ENCODE measurements at regions not wholly inside any gene's neighbourhood (a gene's known extent, or its start where the extent isn't known, plus 50 kb on each side); places are given as distances from the start of the nearest gene placed in this dataset.
A peak's percentile ranks its signal among the peaks of the same experiment; 100 is the strongest.

DNA sequence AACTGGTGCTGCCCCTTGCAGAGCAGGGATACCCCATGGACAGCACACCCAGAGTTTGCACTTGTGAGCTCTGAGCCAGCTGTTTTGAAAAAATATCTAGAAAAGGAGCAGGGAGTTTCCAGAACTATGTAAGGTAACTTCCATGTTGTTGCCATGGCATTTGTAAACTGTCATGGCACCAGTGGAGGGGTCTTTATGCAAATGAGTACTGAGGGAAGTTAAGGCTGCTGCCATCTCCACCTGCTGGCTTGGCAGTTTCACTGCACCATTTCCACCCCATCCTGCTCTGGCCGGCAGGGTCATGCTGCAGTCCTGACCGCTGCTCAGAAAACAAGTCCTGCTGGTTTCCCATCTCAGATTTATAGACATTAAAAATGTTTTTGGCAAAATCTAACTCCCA is 52.3 kb upstream of the SNTG2 start:
- DNase-seq (ENCODE audit: low spot score): no peak

DNA sequence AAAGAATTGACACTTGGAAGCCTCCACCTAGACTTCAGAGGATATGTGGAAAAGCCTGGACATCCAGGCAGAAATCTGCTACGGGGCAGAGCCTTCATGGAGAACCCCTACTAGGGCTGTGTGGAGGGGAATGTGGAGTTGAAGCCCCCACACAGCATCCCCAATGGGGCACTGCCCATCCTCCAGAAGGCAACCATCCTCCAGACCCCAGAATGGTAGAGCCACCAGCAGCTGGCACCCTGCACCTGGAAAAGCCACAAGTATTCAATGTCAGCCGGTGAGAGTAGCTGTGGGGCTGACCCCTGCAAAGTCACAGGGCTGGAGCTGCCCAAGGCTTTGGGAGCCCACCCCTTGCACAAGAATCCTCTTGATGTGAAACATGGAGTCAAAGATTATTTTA is 53.6 kb upstream of the SNTG2 start:
- DNase-seq (ENCODE audit: low spot score): no peak

DNA sequence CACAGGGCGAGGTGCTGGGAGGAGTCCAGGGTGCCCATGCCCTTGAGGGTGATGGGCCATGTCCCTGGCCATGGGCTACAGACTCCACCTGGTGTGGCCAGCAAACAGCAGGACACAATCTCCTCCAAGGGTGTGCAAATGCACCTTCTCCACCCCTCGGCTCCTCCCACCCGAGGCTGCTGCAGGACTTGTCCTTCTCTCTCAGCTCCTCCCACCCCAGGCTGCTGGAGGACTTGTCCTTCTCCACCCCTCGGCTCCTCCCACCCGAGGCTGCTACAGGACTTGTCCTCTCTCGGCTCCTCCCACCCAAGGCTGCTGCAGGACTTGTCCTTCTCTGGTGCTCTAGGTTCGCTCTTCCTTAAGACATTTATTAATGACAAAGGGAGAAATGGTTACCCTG is 57.3 kb upstream of the SNTG2 start:
- peak; percentile 18 for DNase-seq (ENCODE audit: low spot score)

DNA sequence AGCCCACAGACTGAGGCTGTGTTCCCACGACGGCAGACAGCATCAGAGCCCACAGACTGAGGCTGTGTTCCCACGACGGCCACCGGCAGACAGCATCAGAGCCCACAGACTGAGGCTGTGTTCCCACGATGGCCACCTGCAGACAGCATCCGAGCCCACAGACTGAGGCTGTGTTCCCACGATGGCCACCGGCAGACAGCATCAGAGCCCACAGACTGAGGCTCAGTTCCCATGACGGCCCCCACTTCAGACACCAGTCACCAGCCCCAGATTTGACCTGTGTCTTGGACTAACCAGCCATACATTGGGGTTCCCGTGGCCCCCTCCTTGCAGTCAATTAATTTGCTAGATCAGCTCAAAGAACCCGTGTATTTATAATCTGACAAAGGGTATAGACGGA is 57.8 kb upstream of the SNTG2 start:
- no peak for DNase-seq (ENCODE audit: low spot score)

DNA sequence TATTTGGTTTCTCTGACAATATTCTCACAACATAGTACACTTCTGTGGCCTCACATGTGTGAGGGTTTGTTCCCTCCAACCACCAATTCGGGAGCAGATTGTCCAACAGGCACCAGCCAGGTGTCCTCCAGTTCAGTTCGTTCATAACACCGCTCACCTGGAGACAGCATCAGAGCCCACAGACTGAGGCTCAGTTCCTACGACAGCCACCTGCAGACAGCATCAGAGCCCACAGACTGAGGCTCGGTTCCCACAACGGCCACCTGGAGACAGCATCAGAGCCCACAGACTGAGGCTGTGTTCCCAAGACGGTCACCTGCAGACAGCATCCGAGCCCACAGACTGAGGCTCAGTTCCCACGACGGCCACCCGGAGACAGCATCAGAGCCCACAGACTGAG is 58.2 kb upstream of the SNTG2 start:
- no peak for DNase-seq (ENCODE audit: low spot score)

DNA sequence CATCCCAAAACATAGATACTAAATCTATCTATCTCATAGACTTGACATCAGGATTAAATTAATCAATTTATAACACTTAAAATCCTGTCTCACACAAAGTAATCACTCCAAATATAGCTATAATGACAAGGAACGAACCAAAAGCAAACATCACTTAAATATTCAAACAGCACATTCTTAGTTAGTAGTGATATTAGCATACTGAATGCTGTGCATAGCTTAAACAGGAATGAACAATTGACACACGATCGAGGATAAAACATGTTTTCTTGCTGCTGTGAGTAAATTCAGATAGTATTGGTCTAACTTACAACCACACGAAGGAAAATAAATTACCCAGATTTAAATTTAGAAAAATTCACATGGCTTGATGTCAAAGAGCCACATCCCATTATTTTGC is 58.9 kb upstream of the SNTG2 start:
- DNase-seq (ENCODE audit: low spot score): no peak

DNA sequence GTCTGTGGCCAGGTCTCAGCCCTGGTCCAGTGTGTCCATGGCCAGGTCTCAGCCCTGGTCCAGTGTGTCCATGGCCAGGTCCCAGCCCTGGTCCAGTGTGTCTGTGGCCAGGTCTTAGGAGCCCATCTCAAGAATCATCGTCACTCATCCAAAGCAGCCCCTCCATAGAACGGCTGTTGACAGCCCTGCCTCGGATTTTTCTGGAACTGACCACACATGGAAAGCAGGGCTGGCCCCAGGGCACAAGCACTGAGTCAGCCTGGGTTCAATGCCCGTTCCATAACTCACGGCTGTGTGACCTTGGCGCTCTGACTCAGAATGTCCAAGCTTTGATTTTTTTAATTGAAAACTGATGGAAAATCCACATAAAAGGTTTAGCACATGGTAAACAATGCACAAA is 59.9 kb upstream of the SNTG2 start:
- DNase-seq (ENCODE audit: low spot score): no peak

DNA sequence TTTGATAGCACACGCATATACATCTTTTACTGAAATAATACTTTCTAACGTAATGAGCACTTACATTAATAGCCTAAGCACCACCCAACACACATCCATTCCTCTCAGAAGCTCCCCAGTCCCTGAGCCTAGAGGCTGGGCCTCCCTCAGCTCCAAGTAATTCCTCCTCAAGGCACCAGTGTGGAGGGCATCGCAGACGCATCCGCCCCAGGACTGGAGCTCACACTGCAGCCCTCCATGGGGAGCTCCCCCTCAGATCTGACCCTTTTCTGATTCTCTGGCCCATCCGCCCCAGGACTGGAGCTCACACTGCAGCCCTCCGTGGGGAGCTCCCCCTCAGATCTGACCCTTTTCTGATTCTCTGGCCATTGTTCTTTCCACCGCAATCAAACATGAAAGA is 60.4 kb upstream of the SNTG2 start:
- no peak for DNase-seq (ENCODE audit: low spot score)

DNA sequence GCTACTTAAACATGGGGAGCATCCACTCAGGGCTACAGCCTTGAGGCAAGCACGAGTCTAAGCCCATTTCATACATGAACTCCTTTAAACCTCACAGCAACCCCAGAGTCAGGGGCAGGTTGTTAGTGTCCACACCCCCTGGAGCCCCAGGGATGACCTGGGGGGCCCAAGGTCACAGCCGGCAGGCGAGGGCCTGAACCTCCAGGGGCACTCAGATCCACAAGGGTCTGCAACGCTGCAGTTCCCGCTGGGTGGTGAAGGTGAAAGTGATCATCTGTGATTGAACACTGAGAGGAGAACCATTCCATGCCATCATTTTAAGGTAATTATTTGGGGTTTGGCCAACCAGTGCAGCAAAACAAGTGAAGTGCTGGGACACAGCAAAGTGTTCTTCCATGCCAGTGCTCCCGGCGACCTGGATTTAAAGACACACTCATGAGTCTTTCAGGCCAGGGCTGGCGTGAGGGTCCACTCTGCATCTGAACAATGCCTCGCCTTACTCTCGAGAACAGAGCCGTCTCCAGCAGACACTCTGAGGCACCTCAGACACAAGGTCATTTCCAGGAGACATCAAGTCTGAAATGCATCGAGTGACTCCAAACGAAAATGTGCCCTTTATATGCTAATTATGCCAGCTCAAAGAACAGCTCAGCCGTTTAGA is 61.6 kb upstream of the SNTG2 start:
- no peak for DNase-seq (ENCODE audit: low spot score)

DNA sequence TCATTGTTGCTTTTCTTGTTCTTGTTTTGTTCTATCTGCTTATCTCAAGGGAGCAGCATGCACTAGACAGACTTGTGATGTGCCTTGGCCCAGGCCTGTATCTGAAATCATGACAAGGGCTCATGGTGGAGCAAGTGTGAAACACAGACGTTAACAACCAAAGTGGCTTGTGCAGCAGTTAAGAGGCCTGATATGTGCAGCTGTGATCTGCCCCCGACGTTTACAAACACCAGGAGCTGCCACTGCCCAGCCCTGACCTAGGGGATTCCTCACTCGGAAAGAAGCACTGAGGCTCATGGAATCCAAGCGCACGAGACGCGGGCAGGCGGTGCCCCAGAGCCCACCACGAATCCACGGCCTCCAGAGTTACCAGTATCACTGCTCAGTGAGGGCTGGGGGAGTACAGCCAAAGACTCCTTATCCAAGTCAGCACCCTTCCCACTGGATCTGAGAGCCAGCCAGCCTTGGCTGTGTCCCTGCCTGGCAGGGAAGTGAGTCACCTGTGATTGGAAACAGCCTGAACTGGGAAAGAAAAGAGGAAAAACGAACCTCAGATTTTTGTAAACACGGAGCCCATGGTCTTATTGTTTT is 62.3 kb upstream of the SNTG2 start:
- DNase-seq (ENCODE audit: low spot score): no peak

DNA sequence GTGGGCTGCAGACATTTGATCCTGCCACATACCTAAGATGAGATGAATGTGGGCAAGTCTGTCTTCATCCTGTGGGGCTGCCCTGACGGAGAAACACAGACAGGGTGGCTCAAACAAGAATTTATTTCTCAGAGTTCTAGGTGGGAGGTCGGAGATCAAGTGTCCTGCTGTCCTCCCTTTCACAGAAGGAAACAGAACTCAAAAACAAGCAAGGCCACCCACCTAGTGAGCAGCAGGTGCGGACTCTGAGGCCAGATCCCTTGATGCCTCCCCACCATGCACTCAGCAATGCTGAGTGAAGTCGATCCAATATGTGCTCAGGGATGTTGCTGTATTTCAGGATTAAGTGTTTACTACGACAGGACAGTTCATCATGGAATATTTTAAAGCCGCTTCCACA is 63.0 kb upstream of the SNTG2 start:
- no peak for DNase-seq (ENCODE audit: low spot score)

DNA sequence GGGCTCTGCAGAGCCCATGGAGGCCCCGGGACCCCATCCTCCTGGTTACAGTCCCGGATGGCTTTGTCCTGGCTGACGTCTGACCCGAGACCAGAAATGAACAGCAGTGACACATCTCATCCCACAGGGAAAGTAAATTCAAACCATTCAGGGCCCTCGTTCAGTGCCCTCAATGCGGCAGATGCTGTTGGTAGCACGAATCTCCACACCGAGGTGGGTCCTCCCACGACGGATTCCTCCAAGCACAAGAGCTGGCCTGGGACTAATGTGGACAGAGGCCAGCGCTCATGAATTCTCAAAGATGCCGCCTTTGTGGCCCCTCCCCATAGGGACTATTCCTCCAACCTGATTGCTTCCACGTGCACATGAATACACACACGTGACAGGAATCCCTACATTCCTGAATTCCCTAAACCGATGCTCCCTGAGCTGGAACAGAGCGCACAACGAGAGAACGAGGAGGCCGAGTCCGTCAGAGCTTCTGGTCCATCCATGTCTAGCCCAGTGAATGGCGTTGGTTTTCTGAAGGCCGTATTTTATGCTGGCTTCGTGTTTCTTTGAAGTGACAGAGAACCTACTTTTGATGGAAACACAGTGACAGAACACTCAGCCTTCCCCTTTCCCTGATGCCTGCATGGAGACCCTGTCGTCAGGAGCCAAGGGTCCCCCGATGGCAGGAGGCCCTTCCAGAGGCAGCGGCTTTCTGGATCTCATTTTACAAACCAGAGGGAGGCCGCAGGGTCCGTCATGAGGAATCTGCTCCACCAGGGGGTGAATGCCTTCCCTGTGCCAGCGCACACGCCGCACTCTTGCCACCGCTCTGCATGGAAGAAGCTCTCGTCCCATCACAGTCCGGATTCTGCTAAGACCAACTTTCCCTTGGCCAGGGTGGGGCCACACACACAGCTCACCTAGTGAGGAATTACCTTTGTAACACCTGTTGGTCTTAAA is 64.3 kb upstream of the SNTG2 start:
- DNase-seq (ENCODE audit: low spot score): no peak

DNA sequence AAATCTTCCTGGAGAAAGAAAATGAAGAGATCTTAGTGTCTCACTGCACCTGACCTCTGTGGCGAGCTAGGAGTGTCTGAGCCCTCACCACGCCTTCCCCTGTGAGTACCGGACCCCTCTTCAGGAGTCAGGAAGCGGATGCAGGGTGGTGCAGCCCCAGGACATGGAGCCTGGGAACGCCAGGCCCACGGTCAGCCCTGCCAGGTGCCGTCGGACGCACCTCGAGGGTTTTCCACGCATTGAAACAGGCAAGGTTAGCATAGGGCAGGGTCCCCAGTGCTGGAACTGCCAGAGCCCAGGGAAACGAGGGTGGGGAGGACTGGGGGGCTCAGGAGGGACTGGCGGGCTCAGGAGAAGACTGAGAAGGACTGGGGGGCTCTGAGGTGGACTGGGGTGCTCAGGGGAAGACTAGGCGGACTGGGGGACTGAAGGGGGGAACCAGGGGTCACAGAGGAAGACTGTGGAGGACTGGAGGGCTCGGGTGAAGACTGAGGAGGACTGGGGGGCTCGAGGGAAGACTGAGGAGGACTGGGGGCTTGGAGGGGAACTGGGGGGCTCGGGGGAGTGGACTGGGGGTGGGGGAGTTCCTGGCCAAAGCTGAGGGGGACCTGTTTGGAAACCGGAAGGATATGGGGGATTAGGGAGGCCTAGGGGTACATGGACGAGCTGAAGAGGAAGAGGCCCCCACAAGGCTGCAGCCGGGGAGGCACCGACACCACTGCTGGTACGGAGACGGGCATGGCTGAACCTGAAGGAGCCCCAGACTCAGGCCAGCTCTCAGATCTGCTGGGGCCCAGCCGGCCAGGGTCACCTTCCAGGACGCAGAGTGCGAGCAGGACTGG is 65.2 kb upstream of the SNTG2 start:
- DNase-seq (ENCODE audit: low spot score): no peak

DNA sequence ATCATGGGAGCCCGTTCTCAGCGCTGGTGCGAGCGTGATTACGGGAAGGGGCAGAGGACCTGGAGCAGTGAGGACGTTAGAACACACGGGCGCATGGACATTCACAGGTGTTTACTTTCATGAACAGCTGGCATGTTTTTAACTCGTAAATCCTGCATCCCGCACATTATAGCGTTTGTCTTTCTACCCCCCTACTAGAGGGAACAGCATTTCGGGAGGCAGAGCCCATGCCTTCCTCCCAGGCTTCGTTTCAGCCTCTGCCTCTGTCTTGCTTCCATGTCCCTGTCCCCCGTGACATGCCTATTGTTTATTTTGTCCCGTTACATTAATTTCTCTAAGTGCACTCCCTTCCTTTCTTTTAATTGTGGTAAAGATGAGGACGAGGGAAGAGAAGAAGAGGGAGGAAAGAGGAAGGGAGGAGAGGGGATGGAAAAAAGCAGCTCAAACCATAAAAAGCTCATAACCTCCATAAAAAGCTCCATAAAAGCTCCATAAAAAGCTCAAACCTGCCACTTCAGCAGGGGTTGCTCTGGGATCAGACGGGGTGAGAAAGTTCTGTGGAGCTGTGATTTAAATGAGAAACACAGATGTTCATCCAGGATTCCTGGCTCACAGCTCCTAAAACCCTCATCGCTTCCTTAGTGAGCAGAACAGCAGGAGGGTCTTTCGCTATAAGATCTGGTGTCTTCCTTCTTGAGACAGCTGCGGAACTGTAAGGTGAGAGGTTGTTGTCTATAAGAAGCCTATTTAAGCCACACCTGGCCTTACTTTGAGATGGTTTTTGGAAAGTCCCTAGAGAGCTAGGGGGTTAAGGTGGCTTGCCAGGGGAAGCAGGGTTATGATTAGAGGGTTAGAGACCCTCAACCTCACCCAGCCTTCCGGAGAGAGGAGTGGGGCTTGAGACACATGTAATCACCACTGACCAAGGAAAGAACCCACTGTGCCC is 66.6 kb upstream of the SNTG2 start:
- DNase-seq (ENCODE audit: low spot score): no peak

DNA sequence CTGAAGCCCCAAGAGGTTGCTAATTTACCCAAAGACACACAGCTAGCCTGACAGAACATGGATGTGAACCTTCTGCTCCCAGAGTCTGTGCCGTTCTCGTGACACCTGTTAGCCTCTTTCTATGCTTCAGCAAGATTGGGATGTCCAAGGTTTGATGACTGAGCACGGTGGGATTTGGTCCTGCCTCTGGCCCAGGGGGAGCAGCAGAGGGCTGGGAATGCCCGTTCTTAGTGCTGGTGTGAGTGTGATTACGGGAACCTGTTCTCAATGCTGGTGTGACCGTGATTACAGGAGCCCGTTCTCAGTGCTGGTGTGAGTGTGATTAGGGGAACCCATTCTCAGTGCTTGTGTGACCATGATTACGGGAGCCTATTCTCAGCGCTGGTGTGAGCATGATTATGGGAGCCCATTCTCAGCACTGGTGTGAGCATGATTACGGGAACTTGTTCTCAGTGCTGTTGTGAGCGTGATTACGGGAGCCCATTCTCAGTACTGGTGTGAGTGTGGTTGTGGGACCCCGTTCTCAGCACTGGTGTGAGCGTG is 67.3 kb upstream of the SNTG2 start:
- DNase-seq (ENCODE audit: low spot score): no peak

DNA sequence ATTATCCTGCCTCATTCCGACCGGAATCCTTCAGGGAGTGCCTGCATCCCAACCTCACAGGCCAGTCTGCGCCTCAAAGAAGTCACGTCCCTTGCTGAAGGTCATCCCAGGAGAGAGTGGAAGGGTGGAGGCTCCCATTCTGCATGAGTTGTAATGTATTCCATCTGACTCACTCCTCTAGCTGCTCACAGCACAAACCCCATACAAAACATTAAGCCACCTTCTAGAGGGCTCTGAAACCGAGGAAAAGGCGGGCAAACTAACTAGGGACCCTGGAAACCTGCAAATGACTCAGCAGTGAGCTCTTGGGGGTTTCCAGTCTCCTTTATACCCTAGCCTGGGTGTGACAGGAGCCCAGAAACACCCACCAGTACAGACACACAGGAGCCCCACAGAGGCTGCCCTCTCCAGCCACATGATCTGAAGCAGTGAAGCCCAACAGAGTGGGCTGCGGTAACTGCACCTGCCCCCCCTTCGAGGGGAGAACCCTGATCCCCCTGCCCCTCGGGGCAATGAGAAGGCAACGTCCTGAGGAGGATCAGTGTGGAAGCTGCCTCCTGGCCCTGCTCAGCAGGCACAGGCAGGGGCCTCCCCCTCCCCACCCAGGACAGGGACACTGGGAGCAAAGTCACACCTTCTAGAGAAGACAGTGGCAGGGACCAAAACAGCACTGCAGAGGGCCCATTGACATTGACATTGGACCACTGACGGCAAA is 69.3 kb upstream of the SNTG2 start:
- no peak for DNase-seq (ENCODE audit: low spot score)

DNA sequence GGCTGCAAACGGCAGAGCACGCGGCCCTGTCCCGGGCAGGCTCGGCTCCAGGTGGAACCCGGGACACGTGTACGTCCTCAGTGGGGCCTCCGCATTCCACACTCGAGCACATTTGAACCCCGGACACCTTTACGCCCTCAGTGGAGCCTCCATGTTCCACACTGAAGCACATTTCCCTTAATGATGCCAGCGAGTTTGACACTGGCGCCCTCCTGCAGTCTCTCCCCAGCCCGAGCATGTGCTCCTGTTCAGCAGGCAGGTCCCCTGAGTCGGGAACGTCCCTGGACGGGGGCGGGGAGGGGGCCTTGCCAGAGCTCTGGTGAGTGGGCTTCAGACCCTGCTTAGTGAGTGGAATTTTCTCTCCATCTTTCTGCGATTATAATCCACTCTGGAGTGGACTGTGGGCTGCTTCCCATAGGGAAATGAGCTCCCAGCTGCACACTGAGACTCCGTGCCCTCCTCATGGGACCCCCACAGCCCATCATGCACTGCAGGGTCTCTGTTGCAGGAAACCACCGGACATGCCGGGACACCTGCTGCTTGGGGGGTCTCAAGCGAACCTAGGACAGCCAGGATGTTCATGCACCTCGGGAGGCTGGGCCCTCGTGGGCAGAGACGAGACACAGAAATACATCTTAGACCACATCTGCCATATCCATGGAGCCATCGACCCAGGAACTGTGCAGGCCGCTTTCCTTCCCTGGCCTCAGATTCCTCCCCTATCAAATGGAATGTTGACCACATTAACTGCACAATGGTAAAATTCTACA is 70.3 kb upstream of the SNTG2 start:
- DNase-seq (ENCODE audit: low spot score): no peak

DNA sequence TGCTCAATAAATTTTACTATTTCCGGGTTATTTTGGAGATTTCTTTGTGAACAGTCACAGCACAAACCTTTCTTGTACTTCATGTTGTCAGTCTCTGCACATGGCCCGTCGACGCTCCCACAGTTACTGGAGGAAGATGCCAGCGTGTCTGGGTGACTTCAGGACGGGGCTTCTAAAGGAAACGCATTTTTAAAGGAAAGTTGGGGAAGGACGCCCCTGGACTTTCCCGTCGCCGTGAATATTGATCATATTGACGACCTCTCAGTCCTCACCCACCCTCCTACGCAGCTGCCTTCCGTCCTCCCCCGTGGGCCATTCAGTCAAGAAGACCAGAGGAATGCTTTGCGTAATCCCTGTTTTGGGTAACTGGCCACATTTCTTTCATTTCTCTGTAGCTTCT is 71.1 kb upstream of the SNTG2 start:
- DNase-seq (ENCODE audit: low spot score): no peak

DNA sequence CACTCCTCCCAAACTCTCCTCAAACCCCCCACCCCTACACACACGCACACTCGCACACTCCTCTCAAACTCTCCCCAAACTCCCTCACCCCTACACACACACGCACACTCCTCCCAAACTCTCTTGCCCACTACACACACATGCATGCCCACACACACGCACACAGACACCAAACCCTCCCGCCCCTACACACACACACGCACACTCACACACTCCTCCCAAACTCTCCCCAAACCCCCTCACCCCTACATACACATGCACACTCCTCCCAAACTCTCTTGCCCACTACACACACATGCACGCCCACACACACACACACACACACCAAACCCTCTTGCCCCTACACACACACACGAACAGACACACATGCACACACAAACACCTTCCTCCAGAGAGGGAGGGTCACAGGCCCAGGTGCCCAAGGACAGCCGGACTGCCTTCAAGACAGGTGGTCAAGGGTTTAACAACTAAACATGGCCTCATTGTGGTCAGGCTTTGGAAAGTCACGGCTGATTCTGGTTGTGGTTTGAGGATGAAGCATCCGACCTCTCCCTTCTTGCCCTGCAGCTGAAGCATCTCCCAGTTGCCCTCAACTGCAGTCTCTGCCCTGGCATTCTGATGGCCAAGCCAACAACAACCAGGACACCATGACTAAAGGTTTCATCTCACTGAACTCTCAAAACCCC is 72.3 kb upstream of the SNTG2 start:
- DNase-seq (ENCODE audit: low spot score): no peak

All from A172 (cell line).